T-helper 17 cell (primary cell): ENCODE measurements at regions not wholly inside any gene's neighbourhood (a gene's known extent, or its start where the extent isn't known, plus 50 kb on each side); places are given as distances from the start of the nearest gene placed in this dataset.

Experiments used
- ATAC-seq: fragments of 150-1000 bp; cut with Tn5 transposase; 2 replicates; pipeline ENCODE4 v1.10.0; 2021; ENCODE audit warnings: mild to moderate bottlenecking, moderate library complexity
- DNase-seq, 3 donors: peaks; one replicate each; pipeline versions ENCODE4 v3.0.0 to v3.0.0-alpha.2; 2020 to 2021
- H3K9me3 ChIP-seq: one replicate; pipeline ENCODE4 v1.7.0; 2013; ENCODE audit warnings: low read length, mild to moderate bottlenecking; ENCODE audit not compliant: control insufficient read depth, poor library complexity, severe bottlenecking
- H3K27ac Mint-ChIP-seq: one replicate; pipeline ENCODE4 v1.8.0; 2022; ENCODE audit warnings: mild to moderate bottlenecking, moderate library complexity, mixed read lengths
- H3K27me3 Mint-ChIP-seq: one replicate; pipeline ENCODE4 v1.8.0; 2022; ENCODE audit warnings: mixed read lengths
- H3K36me3 Mint-ChIP-seq: one replicate; pipeline ENCODE4 v1.8.0; 2022; ENCODE audit warnings: low read depth, mixed read lengths
- H3K4me1 Mint-ChIP-seq: one replicate; pipeline ENCODE4 v1.8.0; 2022; ENCODE audit warnings: mild to moderate bottlenecking, mixed read lengths
- H3K4me3 Mint-ChIP-seq: one replicate; pipeline ENCODE4 v1.8.0; 2022; ENCODE audit warnings: mild to moderate bottlenecking, moderate library complexity, mixed read lengths

DNA sequence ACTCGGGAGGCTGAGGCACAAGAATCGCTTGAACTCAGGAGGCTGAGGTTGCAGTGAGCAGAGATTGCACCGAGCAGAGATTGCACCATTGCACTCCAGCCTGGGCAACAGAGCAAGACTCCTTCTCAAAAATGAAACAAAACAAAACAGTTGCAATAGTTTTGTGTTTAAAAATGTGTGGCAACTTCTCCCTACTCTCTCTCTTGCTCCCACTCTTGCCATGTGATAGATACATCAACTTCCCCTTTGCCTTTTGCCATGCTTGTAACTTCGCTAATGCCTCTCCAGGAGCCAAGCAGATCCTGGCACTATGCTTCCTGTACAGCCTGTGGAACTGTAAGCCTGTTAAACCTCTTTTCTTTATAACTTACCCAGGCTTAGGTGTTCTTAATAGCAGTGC is 52.5 kb upstream of the INTU start:
- no peak overlapping the region for H3K27ac Mint-ChIP-seq
- H3K27me3 Mint-ChIP-seq: peaks cover 23% of the 10 kb centered on the region
- no peak overlapping the region for H3K4me3 Mint-ChIP-seq
- H3K9me3 ChIP-seq: no peaks in the 10 kb centered on the region
- no peaks in the 10 kb centered on the region for H3K4me1 Mint-ChIP-seq
- ATAC-seq (no peak), DNase-seq (no peak)
- no peaks in the 10 kb centered on the region for H3K36me3 Mint-ChIP-seq

DNA sequence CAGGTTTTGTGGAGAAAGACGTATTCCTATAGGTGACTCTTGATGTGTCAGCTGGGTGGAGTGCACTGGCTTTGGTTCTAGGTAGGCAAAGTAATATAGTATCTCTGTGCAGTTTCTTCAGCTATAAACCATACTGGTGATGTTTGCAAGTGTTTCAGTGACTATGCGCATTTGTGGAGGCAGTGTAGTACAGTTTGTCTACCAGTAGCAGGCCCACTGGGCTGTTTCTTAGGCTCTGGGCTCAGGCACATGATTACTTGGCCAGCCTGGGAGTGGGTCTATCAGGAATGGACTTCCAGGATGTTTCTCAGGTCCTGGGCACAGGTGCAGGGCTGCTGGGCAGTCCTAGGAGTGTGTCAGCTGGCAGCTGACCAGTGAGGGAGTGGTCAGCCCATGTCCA is 51.9 kb upstream of the INTU start:
- Mint-ChIP-seq H3K27me3 (peaks cover 21% of the 10 kb centered on the region), H3K4me1 (no peaks in the 10 kb centered on the region), H3K27ac (no peak overlapping the region), H3K4me3 (no peak overlapping the region), H3K36me3 (no peaks in the 10 kb centered on the region)
- DNase-seq: no peak
- H3K9me3 ChIP-seq: no peaks in the 10 kb centered on the region
- no peak for ATAC-seq
